GM23338 (cell line): ENCODE measurements at regions not wholly inside any gene's neighbourhood (a gene's known extent, or its start where the extent isn't known, plus 50 kb on each side); places are given as distances from the start of the nearest gene placed in this dataset.

Experiments used
- CREB1 ChIP-seq: fragments of 250-450 bp; sonication (Bioruptor Pico); IDR thresholded peaks from 2 replicates; pipeline ENCODE4 v1.5.0; 2020; ENCODE audit warnings: low read depth, mild to moderate bottlenecking, moderate library complexity
- EZH2 ChIP-seq: fragments of 200-600 bp; sonication (generic); IDR thresholded peaks from one replicate; pipeline ENCODE4 v1.8.0; 2017; ENCODE audit warnings: antibody characterized with exemption, mild to moderate bottlenecking, low read depth; ENCODE audit not compliant: unreplicated experiment
- EZH2phosphoT487 ChIP-seq: fragments of 200-600 bp; sonication (generic); IDR thresholded peaks from one replicate; pipeline ENCODE4 v1.8.1; 2018; ENCODE audit warnings: antibody characterized with exemption; ENCODE audit not compliant: unreplicated experiment
- JUNB ChIP-seq: IDR thresholded peaks from one replicate; pipeline ENCODE4 v1.6.1; 2016; ENCODE audit warnings: antibody characterized with exemption; ENCODE audit not compliant: unreplicated experiment
- NANOG ChIP-seq: IDR thresholded peaks from 2 replicates; pipeline ENCODE4 v1.6.1; 2016; ENCODE audit warnings: antibody characterized with exemption, borderline replicate concordance
- POLR2AphosphoS5 ChIP-seq: IDR thresholded peaks from 2 replicates; pipeline ENCODE4 v1.6.1; 2016; ENCODE audit warnings: antibody characterized with exemption, low read depth
- STAT1 ChIP-seq: IDR thresholded peaks from one replicate; pipeline ENCODE4 v1.6.1; 2016; ENCODE audit warnings: antibody characterized with exemption; ENCODE audit not compliant: unreplicated experiment
- ZNF114 ChIP-seq: fragments of 250-450 bp; sonication (Bioruptor Pico); IDR thresholded peaks from 2 replicates; pipeline ENCODE4 v1.5.0; 2020; ENCODE audit warnings: mild to moderate bottlenecking, moderate library complexity
- TF ChIP-seq, protein P1 (sequence below), 2 experiments: fragments of 200-600 bp in 1 of 2; sonication (generic) in 1 of 2; conservative IDR thresholded peaks; 2 replicates each; pipeline versions ENCODE4 v1.5.1 to v1.6.1; 2016 to 2017; ENCODE audit warnings: antibody characterized with exemption in 2 of 2, low read depth in 2 of 2, mild to moderate bottlenecking in 2 of 2, moderate library complexity in 1 of 2
- TF ChIP-seq, protein P2 (sequence below): IDR thresholded peaks from one replicate; pipeline ENCODE4 v1.6.1; 2018; ENCODE audit warnings: antibody characterized with exemption; ENCODE audit not compliant: unreplicated experiment
- TF ChIP-seq, protein P3 (sequence below): IDR thresholded peaks from 2 replicates; pipeline ENCODE4 v1.6.1; 2016; ENCODE audit warnings: antibody characterized with exemption

DNA sequence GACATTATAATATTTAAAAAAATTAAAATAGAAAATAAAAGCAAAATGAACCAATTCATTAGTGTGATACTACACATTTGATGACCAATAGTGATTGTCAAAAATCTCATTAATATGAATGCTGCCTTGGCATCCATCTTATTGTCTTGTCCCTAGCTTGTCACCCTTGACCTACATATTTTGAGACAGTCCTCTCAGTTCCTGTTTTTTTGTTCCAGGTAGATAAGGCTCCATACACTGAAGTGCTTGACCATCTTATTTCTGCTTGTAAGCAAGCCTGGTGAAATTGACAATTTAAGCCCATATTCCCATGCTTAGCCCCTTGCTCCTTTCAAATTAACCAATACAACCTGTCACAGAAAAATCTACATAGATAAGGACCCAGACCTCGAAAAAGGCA is 534.0 kb upstream of the FMR1 start:
- TF ChIP-seq, protein P1, sequence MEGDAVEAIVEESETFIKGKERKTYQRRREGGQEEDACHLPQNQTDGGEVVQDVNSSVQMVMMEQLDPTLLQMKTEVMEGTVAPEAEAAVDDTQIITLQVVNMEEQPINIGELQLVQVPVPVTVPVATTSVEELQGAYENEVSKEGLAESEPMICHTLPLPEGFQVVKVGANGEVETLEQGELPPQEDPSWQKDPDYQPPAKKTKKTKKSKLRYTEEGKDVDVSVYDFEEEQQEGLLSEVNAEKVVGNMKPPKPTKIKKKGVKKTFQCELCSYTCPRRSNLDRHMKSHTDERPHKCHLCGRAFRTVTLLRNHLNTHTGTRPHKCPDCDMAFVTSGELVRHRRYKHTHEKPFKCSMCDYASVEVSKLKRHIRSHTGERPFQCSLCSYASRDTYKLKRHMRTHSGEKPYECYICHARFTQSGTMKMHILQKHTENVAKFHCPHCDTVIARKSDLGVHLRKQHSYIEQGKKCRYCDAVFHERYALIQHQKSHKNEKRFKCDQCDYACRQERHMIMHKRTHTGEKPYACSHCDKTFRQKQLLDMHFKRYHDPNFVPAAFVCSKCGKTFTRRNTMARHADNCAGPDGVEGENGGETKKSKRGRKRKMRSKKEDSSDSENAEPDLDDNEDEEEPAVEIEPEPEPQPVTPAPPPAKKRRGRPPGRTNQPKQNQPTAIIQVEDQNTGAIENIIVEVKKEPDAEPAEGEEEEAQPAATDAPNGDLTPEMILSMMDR (conservative IDR thresholded peaks at IDR 0.05; ENCODE audit: low read depth in 2 of 2): no peak
- TF ChIP-seq, protein P2, sequence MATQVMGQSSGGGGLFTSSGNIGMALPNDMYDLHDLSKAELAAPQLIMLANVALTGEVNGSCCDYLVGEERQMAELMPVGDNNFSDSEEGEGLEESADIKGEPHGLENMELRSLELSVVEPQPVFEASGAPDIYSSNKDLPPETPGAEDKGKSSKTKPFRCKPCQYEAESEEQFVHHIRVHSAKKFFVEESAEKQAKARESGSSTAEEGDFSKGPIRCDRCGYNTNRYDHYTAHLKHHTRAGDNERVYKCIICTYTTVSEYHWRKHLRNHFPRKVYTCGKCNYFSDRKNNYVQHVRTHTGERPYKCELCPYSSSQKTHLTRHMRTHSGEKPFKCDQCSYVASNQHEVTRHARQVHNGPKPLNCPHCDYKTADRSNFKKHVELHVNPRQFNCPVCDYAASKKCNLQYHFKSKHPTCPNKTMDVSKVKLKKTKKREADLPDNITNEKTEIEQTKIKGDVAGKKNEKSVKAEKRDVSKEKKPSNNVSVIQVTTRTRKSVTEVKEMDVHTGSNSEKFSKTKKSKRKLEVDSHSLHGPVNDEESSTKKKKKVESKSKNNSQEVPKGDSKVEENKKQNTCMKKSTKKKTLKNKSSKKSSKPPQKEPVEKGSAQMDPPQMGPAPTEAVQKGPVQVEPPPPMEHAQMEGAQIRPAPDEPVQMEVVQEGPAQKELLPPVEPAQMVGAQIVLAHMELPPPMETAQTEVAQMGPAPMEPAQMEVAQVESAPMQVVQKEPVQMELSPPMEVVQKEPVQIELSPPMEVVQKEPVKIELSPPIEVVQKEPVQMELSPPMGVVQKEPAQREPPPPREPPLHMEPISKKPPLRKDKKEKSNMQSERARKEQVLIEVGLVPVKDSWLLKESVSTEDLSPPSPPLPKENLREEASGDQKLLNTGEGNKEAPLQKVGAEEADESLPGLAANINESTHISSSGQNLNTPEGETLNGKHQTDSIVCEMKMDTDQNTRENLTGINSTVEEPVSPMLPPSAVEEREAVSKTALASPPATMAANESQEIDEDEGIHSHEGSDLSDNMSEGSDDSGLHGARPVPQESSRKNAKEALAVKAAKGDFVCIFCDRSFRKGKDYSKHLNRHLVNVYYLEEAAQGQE: no peak
- no peak for TF ChIP-seq EZH2phosphoT487
- TF ChIP-seq EZH2: no peak
- TF ChIP-seq POLR2AphosphoS5: no peak
- TF ChIP-seq STAT1: no peak
- no peak for TF ChIP-seq JUNB
- TF ChIP-seq NANOG: no peak
- TF ChIP-seq ZNF114 (CRISPR knock-in tag): no peak
- TF ChIP-seq CREB1: no peak
- TF ChIP-seq, protein P3, sequence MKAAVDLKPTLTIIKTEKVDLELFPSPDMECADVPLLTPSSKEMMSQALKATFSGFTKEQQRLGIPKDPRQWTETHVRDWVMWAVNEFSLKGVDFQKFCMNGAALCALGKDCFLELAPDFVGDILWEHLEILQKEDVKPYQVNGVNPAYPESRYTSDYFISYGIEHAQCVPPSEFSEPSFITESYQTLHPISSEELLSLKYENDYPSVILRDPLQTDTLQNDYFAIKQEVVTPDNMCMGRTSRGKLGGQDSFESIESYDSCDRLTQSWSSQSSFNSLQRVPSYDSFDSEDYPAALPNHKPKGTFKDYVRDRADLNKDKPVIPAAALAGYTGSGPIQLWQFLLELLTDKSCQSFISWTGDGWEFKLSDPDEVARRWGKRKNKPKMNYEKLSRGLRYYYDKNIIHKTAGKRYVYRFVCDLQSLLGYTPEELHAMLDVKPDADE: no peak
